Astrocyte of the cerebellum (primary cell): ENCODE measurements at regions not wholly inside any gene's neighbourhood (a gene's known extent, or its start where the extent isn't known, plus 50 kb on each side); places are given as distances from the start of the nearest gene placed in this dataset.

Experiments used
- DNase-seq: peaks from one replicate; pipeline ENCODE4 v3.0.0-alpha.2; 2011; ENCODE audit warnings: low read depth
- H3K4me3 ChIP-seq: 2 replicates; pipeline ENCODE4 v1.5.1; 2011; ENCODE audit warnings: mild to moderate bottlenecking, low read depth, low read length, moderate library complexity
- CTCF ChIP-seq: IDR thresholded peaks from 2 replicates; pipeline ENCODE4 v1.5.1; 2012; ENCODE audit warnings: low read length, low read depth, moderate library complexity, mild to moderate bottlenecking; ENCODE audit errors: missing control alignments
- in situ Hi-C: cut with HindIII; loops from 2 replicates; pipeline ENCODE4 v1.10.0; 2017; ENCODE audit warnings: low sequenced_read_pairs

GRCh38 chr4:173943547-173943946 is 339.9 kb downstream of the FBXO8 start:
- TF ChIP-seq CTCF: no peak
- no peak for DNase-seq
- in situ Hi-C loops: no loop called here
- H3K4me3 ChIP-seq: no peak overlapping the region

- in situ Hi-C loops: no loop called here
- DNase-seq: no peak
- TF ChIP-seq CTCF: no peak
- no peak overlapping the region for H3K4me3 ChIP-seq
Measured at GRCh38 chr4:173940146-173940545, 343.3 kb downstream of the FBXO8 start.

GRCh38 chr4:173937631-173938270 is 345.7 kb downstream of the FBXO8 start:
- TF ChIP-seq CTCF: no peak
- H3K4me3 ChIP-seq: no peak overlapping the region
- in situ Hi-C loops: no loop called here
- DNase-seq: no peak

- TF ChIP-seq CTCF: no peak
- in situ Hi-C loops: no loop called here
- no peak for DNase-seq
- H3K4me3 ChIP-seq: no peak overlapping the region
Measured at GRCh38 chr4:173936861-173937260, 346.6 kb downstream of the FBXO8 start.

GRCh38 chr4:173935622-173936405 is 347.7 kb downstream of the FBXO8 start:
- H3K4me3 ChIP-seq: no peak overlapping the region
- TF ChIP-seq CTCF: no peak
- no peak for DNase-seq
- in situ Hi-C loops: no loop called here

GRCh38 chr4:173934933-173935620 is 348.4 kb downstream of the FBXO8 start:
- no peak overlapping the region for H3K4me3 ChIP-seq
- in situ Hi-C loops: no loop called here
- DNase-seq: no peak
- no peak for TF ChIP-seq CTCF
